HFFc6 (cell line): ENCODE measurements at regions not wholly inside any gene's neighbourhood (a gene's known extent, or its start where the extent isn't known, plus 50 kb on each side); places are given as distances from the start of the nearest gene placed in this dataset.

Source experiments
- DNase-seq: peaks from one replicate; pipeline ENCODE4 v3.0.0-alpha.2; 2018
- H3K27ac Mint-ChIP-seq: 2 replicates; pipeline ENCODE4 v1.8.0; 2020; ENCODE audit warnings: mild to moderate bottlenecking, mixed read lengths
- H3K27me3 Mint-ChIP-seq: 2 replicates; pipeline ENCODE4 v1.8.0; 2021; ENCODE audit warnings: mild to moderate bottlenecking, moderate library complexity, mixed read lengths; ENCODE audit not compliant: insufficient read depth
- H3K36me3 Mint-ChIP-seq: 2 replicates; pipeline ENCODE4 v1.8.0; 2021; ENCODE audit warnings: low read depth, mixed read lengths
- H3K4me1 Mint-ChIP-seq: 2 replicates; pipeline ENCODE4 v1.8.0; 2020; ENCODE audit warnings: low read depth, mixed read lengths
- H3K4me3 Mint-ChIP-seq: 2 replicates; pipeline ENCODE4 v1.8.0; 2020; ENCODE audit warnings: mild to moderate bottlenecking, moderate library complexity, mixed read lengths
- H3K9me3 Mint-ChIP-seq: 2 replicates; pipeline ENCODE4 v1.8.0; 2020; ENCODE audit warnings: mild to moderate bottlenecking, mixed read lengths
- CTCF ChIP-seq: fragments of 200-600 bp; sonication (generic); IDR thresholded peaks from 2 replicates; pipeline ENCODE4 v1.5.0; 2021; ENCODE audit warnings: antibody characterized with exemption, mild to moderate bottlenecking

GRCh38 chr3:164224126-164224525, 854.2 kb downstream of the SI start:
- no peak for DNase-seq
- Mint-ChIP-seq H3K27ac (no peak overlapping the region), H3K36me3 (no peaks in the 10 kb centered on the region), H3K4me3 (no peak overlapping the region), H3K27me3 (no peaks in the 10 kb centered on the region), H3K9me3 (peaks cover 36% of the 10 kb centered on the region), H3K4me1 (no peaks in the 10 kb centered on the region)
- TF ChIP-seq CTCF = no peak

DNA sequence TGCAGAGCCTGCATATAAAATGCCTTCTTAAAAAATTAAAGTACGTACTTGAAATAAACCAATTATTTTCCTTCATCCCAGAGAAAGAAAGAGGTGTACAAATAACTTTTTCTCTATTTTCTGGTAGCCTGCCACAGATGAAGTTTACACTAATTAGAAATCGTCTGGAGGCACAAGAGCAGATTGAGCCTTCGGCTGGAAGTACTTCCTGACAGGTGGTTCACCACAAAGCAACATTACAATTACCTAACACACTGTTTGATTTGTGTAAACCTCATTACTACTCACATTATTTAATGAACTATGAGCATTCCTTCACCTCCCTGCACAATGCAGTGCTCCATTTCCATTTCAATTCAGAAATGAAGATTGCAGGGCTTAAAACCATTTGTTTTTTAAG, 856.1 kb downstream of the SI start:
- no peaks in the 10 kb centered on the region for H3K27me3 Mint-ChIP-seq
- DNase-seq = no peak
- peaks cover 48% of the 10 kb centered on the region for H3K9me3 Mint-ChIP-seq
- H3K4me3 Mint-ChIP-seq = no peak overlapping the region
- peaks cover 4% of the 10 kb centered on the region; the same call in 1 of the 2 replicates for H3K36me3 Mint-ChIP-seq
- H3K4me1 Mint-ChIP-seq = no peaks in the 10 kb centered on the region
- TF ChIP-seq CTCF = no peak
- H3K27ac Mint-ChIP-seq = no peak overlapping the region

DNA sequence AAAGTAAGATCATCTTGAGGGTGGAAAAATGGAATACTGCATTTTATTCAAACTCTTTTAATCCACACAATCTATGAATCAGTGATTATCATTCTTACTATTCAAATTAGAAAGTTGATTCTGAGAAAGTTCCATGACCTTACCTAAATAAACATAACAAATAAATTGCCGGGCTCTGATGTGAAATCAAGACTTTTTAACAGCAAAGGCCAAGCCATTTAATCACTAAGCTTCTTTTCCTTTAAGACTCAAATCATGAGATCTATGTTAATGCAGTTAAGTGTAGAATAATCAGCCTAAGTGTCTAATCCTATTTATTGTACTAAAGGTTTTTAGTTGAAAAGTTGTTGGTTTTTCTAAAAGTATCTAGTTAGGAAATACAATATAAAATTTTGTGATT, 857.0 kb downstream of the SI start:
- H3K9me3 Mint-ChIP-seq = peaks cover 54% of the 10 kb centered on the region
- H3K36me3 Mint-ChIP-seq = peaks cover 5% of the 10 kb centered on the region; the same call in 1 of the 2 replicates
- TF ChIP-seq CTCF = no peak
- no peaks in the 10 kb centered on the region for H3K27me3 Mint-ChIP-seq
- H3K4me1 Mint-ChIP-seq = no peaks in the 10 kb centered on the region
- no peak overlapping the region for H3K4me3 Mint-ChIP-seq
- no peak overlapping the region for H3K27ac Mint-ChIP-seq
- DNase-seq = no peak

- Mint-ChIP-seq H3K36me3 (no peaks in the 10 kb centered on the region; the same call in 1 of the 2 replicates), H3K27ac (no peak overlapping the region), H3K4me3 (no peak overlapping the region)
These were observed 868.9 kb downstream of the SI start for GRCh38 chr3:164209363-164209762.

DNA sequence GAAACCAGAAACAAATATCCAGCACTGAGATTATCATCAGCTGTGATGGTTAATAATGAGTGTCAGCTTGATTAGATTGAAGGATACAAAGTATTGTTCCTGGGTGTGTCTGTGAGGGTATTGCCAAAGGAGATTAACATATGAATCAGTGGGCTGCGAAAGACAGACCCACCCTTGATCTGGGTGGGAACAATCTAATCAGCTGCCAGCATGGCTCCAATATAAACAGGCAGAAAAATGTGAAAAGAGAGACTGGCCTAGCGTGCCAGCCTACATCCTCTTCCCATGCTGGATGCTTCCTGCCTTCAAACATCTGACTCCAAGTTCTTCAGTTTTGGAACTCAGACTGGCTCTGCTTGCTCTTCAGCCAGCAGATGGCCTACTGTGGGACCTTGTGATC, 869.5 kb downstream of the SI start:
- no peak for DNase-seq
- no peaks in the 10 kb centered on the region for H3K27me3 Mint-ChIP-seq
- H3K9me3 Mint-ChIP-seq = peaks cover 23% of the 10 kb centered on the region
- H3K4me3 Mint-ChIP-seq = no peak overlapping the region
- no peaks in the 10 kb centered on the region; the same call in 1 of the 2 replicates for H3K36me3 Mint-ChIP-seq
- H3K27ac Mint-ChIP-seq = no peak overlapping the region
- no peaks in the 10 kb centered on the region for H3K4me1 Mint-ChIP-seq
- no peak for TF ChIP-seq CTCF

More at GRCh38 chr3:164209363-164209762, 868.9 kb downstream of the SI start:
- DNase-seq = no peak
- no peaks in the 10 kb centered on the region for H3K4me1 Mint-ChIP-seq
- TF ChIP-seq CTCF = no peak
- H3K27me3 Mint-ChIP-seq = no peaks in the 10 kb centered on the region
- peaks cover 24% of the 10 kb centered on the region for H3K9me3 Mint-ChIP-seq

- TF ChIP-seq CTCF = no peak
- Mint-ChIP-seq H3K36me3 (no peaks in the 10 kb centered on the region; the same call in 1 of the 2 replicates), H3K4me1 (no peaks in the 10 kb centered on the region), H3K27me3 (no peaks in the 10 kb centered on the region), H3K27ac (no peak overlapping the region), H3K9me3 (peaks cover 17% of the 10 kb centered on the region), H3K4me3 (no peak overlapping the region)
- DNase-seq = no peak
These were observed 870.2 kb downstream of the SI start for GRCh38 chr3:164208048-164208447.
